ENCODE measurements at regions not wholly inside any gene's neighbourhood (a gene's known extent, or its start where the extent isn't known, plus 50 kb on each side); places are given as distances from the start of the nearest gene placed in this dataset.
A peak's percentile ranks its signal among the peaks of the same experiment; 100 is the strongest.

DNA sequence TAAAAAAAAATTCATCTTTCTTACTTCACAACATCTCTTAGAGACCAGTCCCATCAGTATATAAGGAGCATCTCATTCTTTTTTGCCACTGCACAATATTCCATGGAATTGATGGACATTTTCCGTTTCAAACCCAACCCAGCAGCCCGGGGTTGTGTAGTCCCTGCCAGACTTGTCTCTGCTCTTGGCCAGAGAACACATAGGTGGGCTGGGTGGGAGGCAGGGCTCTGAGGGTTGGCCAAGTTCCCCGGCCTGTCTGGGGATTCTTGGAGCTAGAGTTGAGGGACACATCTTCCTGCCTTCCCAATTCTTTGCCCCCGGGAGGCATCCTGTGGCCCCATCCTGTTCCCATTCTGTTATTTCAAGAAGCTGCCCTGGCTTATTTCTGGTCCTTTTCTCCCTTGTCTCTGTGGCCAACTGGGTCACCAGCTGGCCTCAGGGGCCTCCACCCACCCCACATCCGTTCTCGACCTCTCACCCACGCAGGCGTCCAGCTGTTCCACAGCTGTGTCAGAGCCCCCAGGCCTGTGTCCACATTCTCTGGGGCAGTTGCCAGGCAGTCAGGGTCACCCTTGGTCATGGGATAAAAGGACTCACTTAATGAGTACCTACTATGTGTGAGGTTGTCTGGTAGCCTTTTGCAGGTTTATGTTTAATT is 52.0 kb upstream of the CCDC63 start:
- DNase-seq (ENCODE audit: low read depth) = no peak

DNA sequence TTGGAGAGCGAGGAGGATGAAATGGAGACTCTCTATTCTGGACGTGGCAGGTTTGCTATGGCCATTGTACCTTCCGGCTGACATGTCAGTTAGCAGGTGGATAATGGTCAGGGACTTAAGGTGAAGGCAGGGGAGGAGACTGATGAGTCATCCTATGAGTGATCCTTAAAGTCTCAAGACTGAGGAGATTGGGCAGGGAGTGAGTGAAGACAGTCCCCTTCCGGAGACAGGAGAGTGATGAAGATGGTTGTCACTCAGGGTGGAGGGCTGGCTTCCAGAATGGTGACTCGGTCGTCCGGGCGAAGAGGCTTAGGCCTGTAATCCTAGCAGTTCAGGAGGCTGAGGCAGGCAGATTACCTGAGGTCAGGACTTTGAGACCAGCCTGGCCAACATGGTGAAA is 49.8 kb upstream of the CCDC63 start:
- peak; percentile 14 for DNase-seq (ENCODE audit: low read depth)

All from renal cortical epithelial cell (primary cell).